ENCODE measurements at regions not wholly inside any gene's neighbourhood (a gene's known extent, or its start where the extent isn't known, plus 50 kb on each side); places are given as distances from the start of the nearest gene placed in this dataset.
"Not testable (repeated sequence)": the region's sequence is repeated elsewhere in the genome, so short reads cannot be mapped to it uniquely, and the experiment has no call there.

GRCh38 chr4:187908731-187909130 is 86.8 kb upstream of the ZFP42 start:
- no peak for DNase-seq

GRCh38 chr4:187910741-187911140 is 84.8 kb upstream of the ZFP42 start:
- DNase-seq (no peak), ATAC-seq (ENCODE audit: insufficient read depth, low FRiP score) (no peak)
- TF ChIP-seq CTCF (IDR thresholded peaks at IDR 0.05; ENCODE audit: control extremely low read depth, extremely low read depth), result no peak
- Histone ChIP-seq H3K4me3 (no peak overlapping the region), H3K36me3 (ENCODE audit: control insufficient read depth in 4 of 4, insufficient read depth in 4 of 4, low read length in 4 of 4) (no peaks in the 10 kb centered on the region), H3K27ac (ENCODE audit: low read depth in 1 of 2, low read length in 1 of 2) (no peak overlapping the region), H3K9ac (ENCODE audit: insufficient read depth in 1 of 2, low read length in 2 of 2) (no peak overlapping the region), H3K9me3 (ENCODE audit: control insufficient read depth in 4 of 4, insufficient read depth in 3 of 4, low read length in 3 of 4) (peaks cover 0 to 2% (median 0%) of the 10 kb centered on the region in 4 donors), H3K4me1 (ENCODE audit: control insufficient read depth in 5 of 5, insufficient read depth in 5 of 5, low read length in 5 of 5) (peaks cover 0 to 11% (median 0%) of the 10 kb centered on the region in 5 donors), H3K27me3 (ENCODE audit: control insufficient read depth in 3 of 3, insufficient read depth in 3 of 3, low read length in 2 of 3) (no peaks in the 10 kb centered on the region)
- WGBS, 2 donors, result 59 to 80% methylated on average over 4 of the region's 4 CpGs

More at GRCh38 chr4:187908731-187909130, 86.8 kb upstream of the ZFP42 start:
- H3K4me1 ChIP-seq (ENCODE audit: control insufficient read depth in 5 of 5, insufficient read depth in 5 of 5, low read length in 5 of 5), result peaks cover 0 to 11% (median 0%) of the 10 kb centered on the region in 5 donors
- no peak overlapping the region for H3K4me3 ChIP-seq
- no peaks in the 10 kb centered on the region for H3K27me3 ChIP-seq (ENCODE audit: control insufficient read depth in 3 of 3, insufficient read depth in 3 of 3, low read length in 2 of 3)
- no peak for ATAC-seq (ENCODE audit: insufficient read depth, low FRiP score)
- 76 to 77% methylated on average over 2 of the region's 2 CpGs for WGBS, 2 donors
- no peak overlapping the region for H3K9ac ChIP-seq (ENCODE audit: insufficient read depth in 1 of 2, low read length in 2 of 2)
- no peak overlapping the region for H3K27ac ChIP-seq (ENCODE audit: low read depth in 1 of 2, low read length in 1 of 2)
- no peaks in the 10 kb centered on the region for H3K36me3 ChIP-seq (ENCODE audit: control insufficient read depth in 4 of 4, insufficient read depth in 4 of 4, low read length in 4 of 4)
- no peak for TF ChIP-seq CTCF (IDR thresholded peaks at IDR 0.05; ENCODE audit: control extremely low read depth, extremely low read depth)
- peaks cover 0 to 2% (median 0%) of the 10 kb centered on the region in 4 donors for H3K9me3 ChIP-seq (ENCODE audit: control insufficient read depth in 4 of 4, insufficient read depth in 3 of 4, low read length in 3 of 4)

GRCh38 chr4:187915406-187915805 is 80.2 kb upstream of the ZFP42 start:
- not testable (repeated sequence) for H3K27me3 ChIP-seq (ENCODE audit: control insufficient read depth in 3 of 3, insufficient read depth in 3 of 3, low read length in 2 of 3); ATAC-seq (ENCODE audit: insufficient read depth, low FRiP score); DNase-seq; H3K4me1 ChIP-seq (ENCODE audit: control insufficient read depth in 5 of 5, insufficient read depth in 5 of 5, low read length in 5 of 5); H3K9me3 ChIP-seq (ENCODE audit: control insufficient read depth in 4 of 4, insufficient read depth in 3 of 4, low read length in 3 of 4); H3K4me3 ChIP-seq; H3K36me3 ChIP-seq (ENCODE audit: control insufficient read depth in 4 of 4, insufficient read depth in 4 of 4, low read length in 4 of 4); H3K27ac ChIP-seq (ENCODE audit: low read depth in 1 of 2, low read length in 1 of 2); H3K9ac ChIP-seq (ENCODE audit: insufficient read depth in 1 of 2, low read length in 2 of 2)
- 82 to 84% methylated on average over 5 of the region's 5 CpGs for WGBS, 2 donors

- 95 to 97% methylated on average over 3 of the region's 3 CpGs for WGBS, 2 donors
- no peak for ATAC-seq (ENCODE audit: insufficient read depth, low FRiP score)
- no peaks in the 10 kb centered on the region for H3K36me3 ChIP-seq (ENCODE audit: control insufficient read depth in 4 of 4, insufficient read depth in 4 of 4, low read length in 4 of 4)
- H3K9me3 ChIP-seq (ENCODE audit: control insufficient read depth in 4 of 4, insufficient read depth in 3 of 4, low read length in 3 of 4), result peaks cover 0 to 2% (median 0%) of the 10 kb centered on the region in 4 donors
- H3K4me3 ChIP-seq, result no peak overlapping the region
- no peaks in the 10 kb centered on the region for H3K27me3 ChIP-seq (ENCODE audit: control insufficient read depth in 3 of 3, insufficient read depth in 3 of 3, low read length in 2 of 3)
- DNase-seq, result no peak
- H3K4me1 ChIP-seq (ENCODE audit: control insufficient read depth in 5 of 5, insufficient read depth in 5 of 5, low read length in 5 of 5), result peaks cover 0 to 7% (median 0%) of the 10 kb centered on the region in 5 donors
- no peak overlapping the region for H3K9ac ChIP-seq (ENCODE audit: insufficient read depth in 1 of 2, low read length in 2 of 2)
- H3K27ac ChIP-seq (ENCODE audit: low read depth in 1 of 2, low read length in 1 of 2), result no peak overlapping the region
- TF ChIP-seq CTCF (IDR thresholded peaks at IDR 0.05; ENCODE audit: control extremely low read depth, extremely low read depth), result no peak
These were observed 75.6 kb upstream of the ZFP42 start for GRCh38 chr4:187919966-187920365.
